ENCODE measurements at regions not wholly inside any gene's neighbourhood (a gene's known extent, or its start where the extent isn't known, plus 50 kb on each side); places are given as distances from the start of the nearest gene placed in this dataset.

- TF ChIP-seq CTCF (conservative IDR thresholded peaks at IDR 0.05): no peak
- no peak for TF ChIP-seq ZFX (IDR thresholded peaks at IDR 0.05)
Measured at GRCh38 chr3:24956613-24957012, 462.0 kb upstream of the THRB start.

Measured in C4-2B (cell line).